Mucosa of stomach (tissue), 1 donor: ENCODE measurements at regions not wholly inside any gene's neighbourhood (a gene's known extent, or its start where the extent isn't known, plus 50 kb on each side); places are given as distances from the start of the nearest gene placed in this dataset.
"Not testable (repeated sequence)": the region's sequence is repeated elsewhere in the genome, so short reads cannot be mapped to it uniquely, and the experiment has no call there.

Experiments
- H3K27me3 ChIP-seq: one replicate; pipeline ENCODE4 v1.7.0; 2013; ENCODE audit warnings: mild to moderate bottlenecking, low read length; ENCODE audit not compliant: control insufficient read depth, insufficient read depth
- H3K36me3 ChIP-seq: one replicate; pipeline ENCODE4 v1.7.0; 2013; ENCODE audit warnings: low read length; ENCODE audit not compliant: control insufficient read depth, insufficient read depth
- H3K4me1 ChIP-seq: one replicate; pipeline ENCODE4 v1.7.0; 2013; ENCODE audit warnings: mild to moderate bottlenecking, low read length; ENCODE audit not compliant: control insufficient read depth, insufficient read depth
- H3K4me3 ChIP-seq: one replicate; pipeline ENCODE4 v1.7.0; 2013; ENCODE audit warnings: low read length
- H3K9ac ChIP-seq: one replicate; pipeline ENCODE4 v1.7.0; 2013; ENCODE audit warnings: mild to moderate bottlenecking, low read length, moderate library complexity
- H3K9me3 ChIP-seq: one replicate; pipeline ENCODE4 v1.7.0; 2013; ENCODE audit warnings: mild to moderate bottlenecking, low read length, moderate library complexity; ENCODE audit not compliant: control insufficient read depth
- donor health status: Pancreatic carcinoma.

GRCh38 chr2:81403508-81403907 lies 1099.0 kb upstream of the LRRTM1 start:
- Histone ChIP-seq H3K4me1 (no peaks in the 10 kb centered on the region), H3K9ac (no peak overlapping the region), H3K27me3 (no peaks in the 10 kb centered on the region), H3K4me3 (no peak overlapping the region), H3K36me3 (no peaks in the 10 kb centered on the region), H3K9me3 (no peaks in the 10 kb centered on the region)

GRCh38 chr2:81396417-81397019 lies 1092.0 kb upstream of the LRRTM1 start:
- Histone ChIP-seq H3K9ac (no peak overlapping the region), H3K4me1 (no peaks in the 10 kb centered on the region), H3K36me3 (no peaks in the 10 kb centered on the region), H3K27me3 (no peaks in the 10 kb centered on the region), H3K9me3 (no peaks in the 10 kb centered on the region), H3K4me3 (no peak overlapping the region)

- Histone ChIP-seq H3K9ac (no peak overlapping the region), H3K36me3 (no peaks in the 10 kb centered on the region), H3K27me3 (no peaks in the 10 kb centered on the region), H3K9me3 (no peaks in the 10 kb centered on the region), H3K4me3 (no peak overlapping the region), H3K4me1 (no peaks in the 10 kb centered on the region)
These were observed 1091.2 kb upstream of the LRRTM1 start for GRCh38 chr2:81395746-81396145.

GRCh38 chr2:81389203-81389602 lies 1084.7 kb upstream of the LRRTM1 start:
- Histone ChIP-seq H3K4me1 (no peaks in the 10 kb centered on the region), H3K9ac (no peak overlapping the region), H3K9me3 (no peaks in the 10 kb centered on the region), H3K4me3 (no peak overlapping the region), H3K36me3 (no peaks in the 10 kb centered on the region), H3K27me3 (no peaks in the 10 kb centered on the region)

- Histone ChIP-seq H3K4me3 (no peak overlapping the region), H3K9me3 (no peaks in the 10 kb centered on the region), H3K4me1 (no peaks in the 10 kb centered on the region), H3K36me3 (no peaks in the 10 kb centered on the region), H3K27me3 (no peaks in the 10 kb centered on the region), H3K9ac (no peak overlapping the region)
These were observed 1059.2 kb upstream of the LRRTM1 start for GRCh38 chr2:81363800-81364199.

GRCh38 chr2:81362468-81362867 lies 1057.9 kb upstream of the LRRTM1 start:
- H3K9ac ChIP-seq, H3K4me3 ChIP-seq, H3K9me3 ChIP-seq, H3K36me3 ChIP-seq, H3K27me3 ChIP-seq, H3K4me1 ChIP-seq: not testable (repeated sequence)

- no peak overlapping the region for H3K4me3 ChIP-seq
These were observed 1050.9 kb upstream of the LRRTM1 start for GRCh38 chr2:81355436-81355835.

GRCh38 chr2:81334046-81334445 lies 1029.5 kb upstream of the LRRTM1 start:
- H3K4me1 ChIP-seq, result no peaks in the 10 kb centered on the region
- H3K4me3 ChIP-seq, result no peak overlapping the region
- no peaks in the 10 kb centered on the region for H3K9me3 ChIP-seq
- H3K27me3 ChIP-seq, result no peaks in the 10 kb centered on the region
- no peaks in the 10 kb centered on the region for H3K36me3 ChIP-seq
- H3K9ac ChIP-seq, result no peak overlapping the region

More at GRCh38 chr2:81355436-81355835, 1050.9 kb upstream of the LRRTM1 start:
- H3K9ac ChIP-seq, result no peak overlapping the region
- no peaks in the 10 kb centered on the region for H3K27me3 ChIP-seq
- no peaks in the 10 kb centered on the region for H3K9me3 ChIP-seq
- H3K36me3 ChIP-seq, result no peaks in the 10 kb centered on the region
- no peaks in the 10 kb centered on the region for H3K4me1 ChIP-seq

GRCh38 chr2:81328968-81329367 lies 1024.4 kb upstream of the LRRTM1 start:
- H3K9me3 ChIP-seq, result no peaks in the 10 kb centered on the region
- no peaks in the 10 kb centered on the region for H3K36me3 ChIP-seq
- H3K27me3 ChIP-seq, result no peaks in the 10 kb centered on the region
- no peak overlapping the region for H3K4me3 ChIP-seq
- H3K9ac ChIP-seq, result no peak overlapping the region
- H3K4me1 ChIP-seq, result no peaks in the 10 kb centered on the region

- no peak overlapping the region for H3K9ac ChIP-seq
- no peaks in the 10 kb centered on the region for H3K27me3 ChIP-seq
These were observed 1023.4 kb upstream of the LRRTM1 start for GRCh38 chr2:81327911-81328310.

GRCh38 chr2:81324046-81324445 lies 1019.5 kb upstream of the LRRTM1 start:
- Histone ChIP-seq H3K9me3 (no peaks in the 10 kb centered on the region), H3K36me3 (no peaks in the 10 kb centered on the region), H3K27me3 (no peaks in the 10 kb centered on the region), H3K9ac (no peak overlapping the region), H3K4me1 (no peaks in the 10 kb centered on the region), H3K4me3 (no peak overlapping the region)

More at GRCh38 chr2:81327911-81328310, 1023.4 kb upstream of the LRRTM1 start:
- Histone ChIP-seq H3K36me3 (no peaks in the 10 kb centered on the region), H3K4me1 (no peaks in the 10 kb centered on the region), H3K4me3 (no peak overlapping the region), H3K9me3 (no peaks in the 10 kb centered on the region)

GRCh38 chr2:81304154-81304830 lies 999.7 kb upstream of the LRRTM1 start:
- Histone ChIP-seq H3K36me3 (no peaks in the 10 kb centered on the region), H3K9me3 (no peaks in the 10 kb centered on the region), H3K4me1 (no peaks in the 10 kb centered on the region), H3K4me3 (no peak overlapping the region), H3K9ac (no peak overlapping the region), H3K27me3 (no peaks in the 10 kb centered on the region)
